ENCODE measurements at regions not wholly inside any gene's neighbourhood (a gene's known extent, or its start where the extent isn't known, plus 50 kb on each side); places are given as distances from the start of the nearest gene placed in this dataset.

- H3K27me3 ChIP-seq (ENCODE audit: control insufficient read depth, insufficient read depth, low read length), result no peaks in the 10 kb centered on the region
- no peaks in the 10 kb centered on the region for H3K36me3 ChIP-seq (ENCODE audit: control insufficient read depth, insufficient read depth, low read length)
- no peaks in the 10 kb centered on the region for H3K4me1 ChIP-seq (ENCODE audit: control insufficient read depth, insufficient read depth, low read length)
- no peak overlapping the region for H3K27ac ChIP-seq (ENCODE audit: low read depth, low read length)
- no peak overlapping the region for H3K4me3 ChIP-seq (ENCODE audit: low read length)
- H3K9ac ChIP-seq (ENCODE audit: low read length), result no peak overlapping the region
These were observed 362.9 kb downstream of the IRX2 start for GRCh38 chr5:2388571-2388970.

GRCh38 chr5:2387634-2388325, 363.7 kb downstream of the IRX2 start:
- H3K4me1 ChIP-seq (ENCODE audit: control insufficient read depth, insufficient read depth, low read length), result no peaks in the 10 kb centered on the region
- H3K9ac ChIP-seq (ENCODE audit: low read length), result no peak overlapping the region
- no peak overlapping the region for H3K27ac ChIP-seq (ENCODE audit: low read depth, low read length)
- no peaks in the 10 kb centered on the region for H3K27me3 ChIP-seq (ENCODE audit: control insufficient read depth, insufficient read depth, low read length)
- peak overlapping the region; percentile 21 for H3K4me3 ChIP-seq (ENCODE audit: low read length)
- H3K36me3 ChIP-seq (ENCODE audit: control insufficient read depth, insufficient read depth, low read length), result no peaks in the 10 kb centered on the region

- Histone ChIP-seq H3K27me3 (ENCODE audit: control insufficient read depth, insufficient read depth, low read length) (no peaks in the 10 kb centered on the region), H3K4me3 (ENCODE audit: low read length) (no peak overlapping the region), H3K36me3 (ENCODE audit: control insufficient read depth, insufficient read depth, low read length) (no peaks in the 10 kb centered on the region), H3K27ac (ENCODE audit: low read depth, low read length) (no peak overlapping the region), H3K4me1 (ENCODE audit: control insufficient read depth, insufficient read depth, low read length) (no peaks in the 10 kb centered on the region), H3K9ac (ENCODE audit: low read length) (no peak overlapping the region)
These were observed 364.2 kb downstream of the IRX2 start for GRCh38 chr5:2387250-2387633.

- Histone ChIP-seq H3K36me3 (ENCODE audit: control insufficient read depth, insufficient read depth, low read length) (no peaks in the 10 kb centered on the region), H3K9ac (ENCODE audit: low read length) (no peak overlapping the region), H3K4me1 (ENCODE audit: control insufficient read depth, insufficient read depth, low read length) (no peaks in the 10 kb centered on the region), H3K27me3 (ENCODE audit: control insufficient read depth, insufficient read depth, low read length) (no peaks in the 10 kb centered on the region), H3K27ac (ENCODE audit: low read depth, low read length) (no peak overlapping the region), H3K4me3 (ENCODE audit: low read length) (no peak overlapping the region)
These were observed 365.7 kb downstream of the IRX2 start for GRCh38 chr5:2385818-2386217.

- Histone ChIP-seq H3K4me1 (ENCODE audit: control insufficient read depth, insufficient read depth, low read length) (no peaks in the 10 kb centered on the region), H3K36me3 (ENCODE audit: control insufficient read depth, insufficient read depth, low read length) (no peaks in the 10 kb centered on the region), H3K27me3 (ENCODE audit: control insufficient read depth, insufficient read depth, low read length) (no peaks in the 10 kb centered on the region), H3K27ac (ENCODE audit: low read depth, low read length) (no peak overlapping the region), H3K9ac (ENCODE audit: low read length) (no peak overlapping the region), H3K4me3 (ENCODE audit: low read length) (no peak overlapping the region)
These were observed 367.8 kb downstream of the IRX2 start for GRCh38 chr5:2383698-2384065.

GRCh38 chr5:2382776-2383697, 368.4 kb downstream of the IRX2 start:
- Histone ChIP-seq H3K4me1 (ENCODE audit: control insufficient read depth, insufficient read depth, low read length) (no peaks in the 10 kb centered on the region), H3K9ac (ENCODE audit: low read length) (no peak overlapping the region), H3K27ac (ENCODE audit: low read depth, low read length) (no peak overlapping the region), H3K4me3 (ENCODE audit: low read length) (no peak overlapping the region), H3K36me3 (ENCODE audit: control insufficient read depth, insufficient read depth, low read length) (no peaks in the 10 kb centered on the region), H3K27me3 (ENCODE audit: control insufficient read depth, insufficient read depth, low read length) (no peaks in the 10 kb centered on the region)

GRCh38 chr5:2381861-2382260, 369.6 kb downstream of the IRX2 start:
- Histone ChIP-seq H3K4me1 (ENCODE audit: control insufficient read depth, insufficient read depth, low read length) (no peaks in the 10 kb centered on the region), H3K4me3 (ENCODE audit: low read length) (no peak overlapping the region), H3K36me3 (ENCODE audit: control insufficient read depth, insufficient read depth, low read length) (no peaks in the 10 kb centered on the region), H3K27ac (ENCODE audit: low read depth, low read length) (no peak overlapping the region), H3K27me3 (ENCODE audit: control insufficient read depth, insufficient read depth, low read length) (no peaks in the 10 kb centered on the region), H3K9ac (ENCODE audit: low read length) (no peak overlapping the region)

GRCh38 chr5:2381070-2381469, 370.4 kb downstream of the IRX2 start:
- Histone ChIP-seq H3K27ac (ENCODE audit: low read depth, low read length) (no peak overlapping the region), H3K4me3 (ENCODE audit: low read length) (no peak overlapping the region), H3K9ac (ENCODE audit: low read length) (no peak overlapping the region), H3K27me3 (ENCODE audit: control insufficient read depth, insufficient read depth, low read length) (no peaks in the 10 kb centered on the region), H3K36me3 (ENCODE audit: control insufficient read depth, insufficient read depth, low read length) (no peaks in the 10 kb centered on the region), H3K4me1 (ENCODE audit: control insufficient read depth, insufficient read depth, low read length) (no peaks in the 10 kb centered on the region)

GRCh38 chr5:2378976-2379375, 372.5 kb downstream of the IRX2 start:
- H3K4me1 ChIP-seq (ENCODE audit: control insufficient read depth, insufficient read depth, low read length), result no peaks in the 10 kb centered on the region
- H3K4me3 ChIP-seq (ENCODE audit: low read length), result no peak overlapping the region
- no peak overlapping the region for H3K9ac ChIP-seq (ENCODE audit: low read length)
- no peak overlapping the region for H3K27ac ChIP-seq (ENCODE audit: low read depth, low read length)
- no peaks in the 10 kb centered on the region for H3K36me3 ChIP-seq (ENCODE audit: control insufficient read depth, insufficient read depth, low read length)
- H3K27me3 ChIP-seq (ENCODE audit: control insufficient read depth, insufficient read depth, low read length), result no peaks in the 10 kb centered on the region

GRCh38 chr5:2378108-2378507, 373.4 kb downstream of the IRX2 start:
- Histone ChIP-seq H3K36me3 (ENCODE audit: control insufficient read depth, insufficient read depth, low read length) (no peaks in the 10 kb centered on the region), H3K9ac (ENCODE audit: low read length) (no peak overlapping the region), H3K4me1 (ENCODE audit: control insufficient read depth, insufficient read depth, low read length) (no peaks in the 10 kb centered on the region), H3K27me3 (ENCODE audit: control insufficient read depth, insufficient read depth, low read length) (no peaks in the 10 kb centered on the region), H3K27ac (ENCODE audit: low read depth, low read length) (no peak overlapping the region), H3K4me3 (ENCODE audit: low read length) (no peak overlapping the region)

- Histone ChIP-seq H3K27ac (ENCODE audit: low read depth, low read length) (no peak overlapping the region), H3K4me1 (ENCODE audit: control insufficient read depth, insufficient read depth, low read length) (no peaks in the 10 kb centered on the region), H3K36me3 (ENCODE audit: control insufficient read depth, insufficient read depth, low read length) (no peaks in the 10 kb centered on the region), H3K27me3 (ENCODE audit: control insufficient read depth, insufficient read depth, low read length) (no peaks in the 10 kb centered on the region), H3K9ac (ENCODE audit: low read length) (no peak overlapping the region), H3K4me3 (ENCODE audit: low read length) (no peak overlapping the region)
These were observed 375.0 kb downstream of the IRX2 start for GRCh38 chr5:2376486-2376885.

GRCh38 chr5:2375757-2376250, 375.7 kb downstream of the IRX2 start:
- Histone ChIP-seq H3K4me3 (ENCODE audit: low read length) (no peak overlapping the region), H3K27ac (ENCODE audit: low read depth, low read length) (no peak overlapping the region), H3K9ac (ENCODE audit: low read length) (no peak overlapping the region), H3K4me1 (ENCODE audit: control insufficient read depth, insufficient read depth, low read length) (no peaks in the 10 kb centered on the region), H3K27me3 (ENCODE audit: control insufficient read depth, insufficient read depth, low read length) (no peaks in the 10 kb centered on the region), H3K36me3 (ENCODE audit: control insufficient read depth, insufficient read depth, low read length) (no peaks in the 10 kb centered on the region)
